Stimulated activated memory B cell treated with anti-CD40 and anti-IgM and Interleukin-4, amounts not matched to agents 10 μg/mL and 1 μg/mL and 100 μg/mL, for 72 hours (primary cell): ENCODE measurements at regions not wholly inside any gene's neighbourhood (a gene's known extent, or its start where the extent isn't known, plus 50 kb on each side); places are given as distances from the start of the nearest gene placed in this dataset.
A peak's percentile ranks its signal among the peaks of the same experiment; 100 is the strongest.

Experiments
- ATAC-seq: fragments of 150-1000 bp; cut with Tn5 transposase; 2 replicates; pipeline ENCODE4 v1.10.0; 2021
- H3K27ac Mint-ChIP-seq: one replicate; pipeline ENCODE4 v1.8.0; 2022; ENCODE audit warnings: mild to moderate bottlenecking, mixed read lengths
- H3K27me3 Mint-ChIP-seq: one replicate; pipeline ENCODE4 v1.8.0; 2022; ENCODE audit warnings: mixed read lengths
- H3K36me3 Mint-ChIP-seq: one replicate; pipeline ENCODE4 v1.8.0; 2022; ENCODE audit warnings: mixed read lengths
- H3K4me1 Mint-ChIP-seq: one replicate; pipeline ENCODE4 v1.8.0; 2022; ENCODE audit warnings: mixed read lengths
- H3K4me3 Mint-ChIP-seq: one replicate; pipeline ENCODE4 v1.8.0; 2022; ENCODE audit warnings: mild to moderate bottlenecking, moderate library complexity, mixed read lengths
- H3K9me3 Mint-ChIP-seq: one replicate; pipeline ENCODE4 v1.8.0; 2022; ENCODE audit warnings: mixed read lengths

GRCh38 chr18:67913040-67913439, 396.5 kb upstream of the DSEL start:
- no peaks in the 10 kb centered on the region for H3K36me3 Mint-ChIP-seq
- no peaks in the 10 kb centered on the region for H3K27me3 Mint-ChIP-seq
- no peaks in the 10 kb centered on the region for H3K4me1 Mint-ChIP-seq
- peaks cover under 1% of the 10 kb centered on the region for H3K9me3 Mint-ChIP-seq
- no peak for ATAC-seq
- no peak overlapping the region for H3K27ac Mint-ChIP-seq
- H3K4me3 Mint-ChIP-seq, result no peak overlapping the region

GRCh38 chr18:67901573-67901972, 385.1 kb upstream of the DSEL start:
- ATAC-seq, result no peak
- Mint-ChIP-seq H3K9me3 (no peaks in the 10 kb centered on the region), H3K27me3 (no peaks in the 10 kb centered on the region), H3K4me3 (no peak overlapping the region), H3K4me1 (no peaks in the 10 kb centered on the region), H3K27ac (no peak overlapping the region), H3K36me3 (no peaks in the 10 kb centered on the region)

DNA sequence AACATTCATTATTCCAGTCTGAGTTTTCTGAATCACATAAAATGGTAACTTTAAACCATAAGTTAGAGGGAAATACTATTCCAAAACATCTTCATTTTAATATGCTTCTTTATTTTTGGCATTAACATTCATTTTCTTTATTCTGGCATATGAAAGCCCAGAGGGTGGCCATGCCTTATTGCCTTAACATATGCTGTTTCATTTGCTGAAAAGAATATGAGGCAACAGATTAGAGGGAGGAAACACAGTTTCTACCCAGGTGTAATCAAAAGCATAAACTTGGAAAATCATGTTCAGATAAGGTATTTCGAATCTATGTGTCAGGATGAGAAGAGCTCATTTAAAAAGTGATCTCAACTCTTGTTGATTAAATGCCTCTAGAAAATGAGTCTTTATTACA, 379.9 kb upstream of the DSEL start:
- Mint-ChIP-seq H3K9me3 (peaks cover 2% of the 10 kb centered on the region), H3K4me1 (no peaks in the 10 kb centered on the region), H3K4me3 (no peak overlapping the region), H3K27ac (no peak overlapping the region), H3K27me3 (no peaks in the 10 kb centered on the region), H3K36me3 (no peaks in the 10 kb centered on the region)
- ATAC-seq, result no peak

- Mint-ChIP-seq H3K4me3 (no peak overlapping the region), H3K36me3 (no peaks in the 10 kb centered on the region), H3K27me3 (no peaks in the 10 kb centered on the region), H3K27ac (no peak overlapping the region), H3K4me1 (no peaks in the 10 kb centered on the region), H3K9me3 (peaks cover 2% of the 10 kb centered on the region)
- no peak for ATAC-seq
These were observed 377.4 kb upstream of the DSEL start for GRCh38 chr18:67893916-67894315.

DNA sequence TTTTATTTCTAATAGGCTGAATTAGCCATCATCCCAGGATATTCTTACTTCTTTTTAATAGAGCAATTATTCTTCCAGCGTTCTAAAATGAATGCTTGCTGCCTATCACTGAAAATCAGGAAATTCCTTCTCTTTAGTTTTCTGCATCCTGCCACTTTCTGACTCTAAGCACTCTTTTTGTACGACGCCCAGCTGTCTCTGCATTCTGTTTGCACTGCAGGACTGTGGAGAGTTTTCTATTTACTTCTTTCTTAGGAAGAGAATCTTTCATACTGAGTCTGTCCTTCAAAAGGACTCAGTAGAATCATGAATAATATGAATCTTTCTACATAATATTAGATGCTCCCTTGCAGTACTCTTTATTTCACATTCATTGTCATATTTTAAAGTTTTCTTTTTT, 360.4 kb upstream of the DSEL start:
- Mint-ChIP-seq H3K27ac (no peak overlapping the region), H3K36me3 (no peaks in the 10 kb centered on the region), H3K27me3 (no peaks in the 10 kb centered on the region), H3K9me3 (no peaks in the 10 kb centered on the region), H3K4me3 (no peak overlapping the region), H3K4me1 (no peaks in the 10 kb centered on the region)
- no peak for ATAC-seq

DNA sequence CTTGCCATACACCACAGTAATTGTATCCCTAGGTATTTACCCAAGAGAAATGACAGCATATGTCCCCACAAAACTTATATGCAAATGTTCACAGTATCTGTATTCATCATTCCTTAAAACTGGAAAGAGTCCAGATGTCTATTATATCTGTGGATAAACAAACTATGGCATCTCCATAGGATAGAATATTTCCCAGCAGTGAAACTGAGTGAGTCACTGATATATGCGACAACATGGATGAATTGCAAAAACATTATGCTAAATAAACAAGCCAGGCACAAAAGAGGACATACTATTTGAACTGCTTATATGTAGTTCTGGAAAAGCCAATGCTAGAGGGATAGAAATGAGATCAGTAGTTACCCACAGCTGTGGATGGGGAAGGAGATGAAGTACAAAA, 359.4 kb upstream of the DSEL start:
- H3K9me3 Mint-ChIP-seq, result no peaks in the 10 kb centered on the region
- H3K27ac Mint-ChIP-seq, result no peak overlapping the region
- no peak overlapping the region for H3K4me3 Mint-ChIP-seq
- no peaks in the 10 kb centered on the region for H3K4me1 Mint-ChIP-seq
- no peaks in the 10 kb centered on the region for H3K27me3 Mint-ChIP-seq
- H3K36me3 Mint-ChIP-seq, result no peaks in the 10 kb centered on the region
- no peak for ATAC-seq

DNA sequence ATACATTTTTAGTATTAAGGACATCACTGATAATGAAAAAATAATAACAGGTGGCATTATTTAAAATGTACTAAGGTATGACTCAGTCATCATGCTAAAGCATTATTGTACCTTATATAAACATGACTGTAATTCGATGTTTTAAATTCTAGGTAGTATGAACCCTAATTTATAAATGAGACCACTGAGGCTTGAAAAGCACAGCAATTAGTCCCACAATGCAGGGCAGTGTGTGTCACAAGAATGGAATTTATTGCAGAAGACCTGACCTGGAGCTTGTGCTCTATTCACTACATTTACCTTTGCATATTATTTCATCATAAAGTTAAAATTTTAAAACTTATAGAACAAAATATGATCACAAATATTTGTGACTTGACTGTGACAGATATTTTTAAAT, 358.5 kb upstream of the DSEL start:
- Mint-ChIP-seq H3K36me3 (no peaks in the 10 kb centered on the region), H3K4me3 (no peak overlapping the region), H3K4me1 (no peaks in the 10 kb centered on the region), H3K27me3 (no peaks in the 10 kb centered on the region), H3K27ac (no peak overlapping the region), H3K9me3 (no peaks in the 10 kb centered on the region)
- ATAC-seq, result no peak

- ATAC-seq, result no peak
- Mint-ChIP-seq H3K27ac (no peak overlapping the region), H3K9me3 (no peaks in the 10 kb centered on the region), H3K4me3 (no peak overlapping the region), H3K4me1 (no peaks in the 10 kb centered on the region), H3K27me3 (no peaks in the 10 kb centered on the region), H3K36me3 (no peaks in the 10 kb centered on the region)
These were observed 348.9 kb upstream of the DSEL start for GRCh38 chr18:67865400-67865799.

- no peak overlapping the region for H3K27ac Mint-ChIP-seq
- H3K36me3 Mint-ChIP-seq, result no peaks in the 10 kb centered on the region
- no peaks in the 10 kb centered on the region for H3K27me3 Mint-ChIP-seq
- no peaks in the 10 kb centered on the region for H3K4me1 Mint-ChIP-seq
- no peaks in the 10 kb centered on the region for H3K9me3 Mint-ChIP-seq
- no peak for ATAC-seq
- no peak overlapping the region for H3K4me3 Mint-ChIP-seq
These were observed 348.3 kb upstream of the DSEL start for GRCh38 chr18:67864677-67865340.

- H3K27me3 Mint-ChIP-seq, result no peaks in the 10 kb centered on the region
- H3K36me3 Mint-ChIP-seq, result no peaks in the 10 kb centered on the region
- no peak for ATAC-seq
- no peaks in the 10 kb centered on the region for H3K4me1 Mint-ChIP-seq
- H3K27ac Mint-ChIP-seq, result no peak overlapping the region
- H3K9me3 Mint-ChIP-seq, result peaks cover 3% of the 10 kb centered on the region
- H3K4me3 Mint-ChIP-seq, result no peak overlapping the region
These were observed 345.5 kb upstream of the DSEL start for GRCh38 chr18:67862069-67862468.

DNA sequence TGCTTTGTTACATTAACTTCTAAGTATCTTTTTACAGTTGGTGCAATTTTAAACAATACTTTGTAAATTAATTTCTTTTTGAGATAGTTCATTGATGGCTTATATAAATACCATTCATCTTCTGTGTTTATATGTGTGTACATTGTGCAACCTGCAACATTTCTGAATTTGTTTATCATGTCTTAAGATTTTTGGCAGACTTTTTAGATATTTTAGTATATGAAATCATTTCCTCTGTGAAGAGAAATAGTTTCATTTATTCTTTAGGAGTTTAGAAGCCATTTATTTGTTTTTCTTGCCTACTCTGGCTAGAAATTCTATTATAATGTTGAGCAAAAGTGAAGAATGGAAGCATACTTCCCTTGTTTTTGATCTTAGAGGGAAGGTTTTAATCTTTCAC, 337.8 kb upstream of the DSEL start:
- no peaks in the 10 kb centered on the region for H3K4me1 Mint-ChIP-seq

DNA sequence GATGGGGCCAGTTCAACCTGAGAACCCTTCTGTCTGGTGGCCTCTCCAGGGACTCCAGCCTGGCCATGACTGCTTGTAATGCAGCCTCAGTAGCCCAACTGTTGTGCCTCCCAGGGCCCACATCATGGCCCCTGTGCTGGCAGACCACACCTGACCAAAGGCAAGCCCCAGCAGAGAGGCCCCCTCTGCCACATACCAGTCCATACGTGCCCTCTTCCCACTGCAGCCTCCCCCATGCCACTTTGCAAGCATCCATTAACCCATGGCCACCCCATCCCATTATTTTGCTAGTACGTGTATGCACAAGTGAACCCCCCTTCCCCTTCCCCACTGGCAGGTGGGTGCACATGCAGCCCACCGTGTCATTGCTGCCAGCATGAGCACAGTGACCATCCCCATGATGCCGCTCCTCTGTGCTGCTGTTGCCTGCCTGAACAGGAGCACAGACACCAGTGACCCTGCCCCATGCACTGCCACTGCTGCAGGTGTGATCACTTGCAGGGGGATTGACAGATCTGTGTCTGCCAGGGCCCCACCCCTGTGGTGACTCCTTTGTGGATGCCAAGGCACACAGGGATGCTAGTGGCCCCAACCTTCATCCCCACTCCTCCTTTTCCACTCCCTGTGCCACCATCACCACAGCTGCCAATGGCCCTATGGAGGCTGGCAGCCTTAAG, 330.0 kb upstream of the DSEL start:
- Mint-ChIP-seq H3K36me3 (no peaks in the 10 kb centered on the region), H3K9me3 (no peaks in the 10 kb centered on the region), H3K27ac (no peak overlapping the region), H3K27me3 (no peaks in the 10 kb centered on the region), H3K4me1 (no peaks in the 10 kb centered on the region), H3K4me3 (no peak overlapping the region)
- ATAC-seq, result peak; percentile 48

More for the DNA sequence above, 337.8 kb upstream of the DSEL start:
- no peak overlapping the region for H3K4me3 Mint-ChIP-seq
- no peak for ATAC-seq
- no peaks in the 10 kb centered on the region for H3K27me3 Mint-ChIP-seq
- peaks cover under 1% of the 10 kb centered on the region for H3K9me3 Mint-ChIP-seq
- H3K27ac Mint-ChIP-seq, result no peak overlapping the region
- H3K36me3 Mint-ChIP-seq, result no peaks in the 10 kb centered on the region

DNA sequence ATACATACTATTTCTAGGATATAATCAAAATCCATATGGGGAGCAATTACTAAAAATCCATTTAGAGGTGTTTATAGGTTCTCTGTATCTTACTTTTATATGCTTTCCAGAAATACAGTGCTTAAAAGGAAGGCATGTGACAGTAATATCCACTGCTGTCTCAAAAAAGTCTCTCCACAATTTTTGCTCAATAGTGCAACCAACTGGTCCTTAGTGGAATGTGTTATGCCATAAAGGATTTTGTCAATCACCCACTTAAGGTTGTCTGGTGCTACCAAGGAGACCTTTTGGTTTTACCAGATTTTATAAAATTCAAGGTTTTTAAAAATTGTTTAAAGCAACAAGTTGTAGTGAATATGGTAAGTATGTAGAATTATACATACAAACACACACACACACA, 328.5 kb upstream of the DSEL start:
- no peak for ATAC-seq
- no peak overlapping the region for H3K27ac Mint-ChIP-seq
- H3K4me3 Mint-ChIP-seq, result no peak overlapping the region
- no peaks in the 10 kb centered on the region for H3K27me3 Mint-ChIP-seq
- H3K9me3 Mint-ChIP-seq, result no peaks in the 10 kb centered on the region
- no peaks in the 10 kb centered on the region for H3K4me1 Mint-ChIP-seq
- H3K36me3 Mint-ChIP-seq, result no peaks in the 10 kb centered on the region

DNA sequence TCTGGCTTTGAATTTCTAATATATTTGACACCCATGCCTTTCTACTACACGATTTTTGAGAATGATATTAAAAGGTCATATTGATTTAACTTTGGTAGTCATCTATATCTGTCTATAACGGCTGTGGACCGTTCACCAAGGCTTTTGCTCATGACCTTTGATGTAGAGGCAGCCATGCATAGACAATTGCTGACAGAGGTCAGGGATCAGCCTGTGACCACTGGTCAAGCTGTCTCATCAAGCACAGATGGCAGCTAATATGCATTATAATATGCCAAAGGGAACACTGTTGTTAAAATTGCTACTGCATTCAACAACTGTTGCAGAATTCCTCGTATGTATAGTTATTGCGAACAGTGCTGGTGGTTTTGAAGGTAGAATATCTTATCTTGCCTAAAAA, 323.9 kb upstream of the DSEL start:
- Mint-ChIP-seq H3K27me3 (no peaks in the 10 kb centered on the region), H3K4me3 (no peak overlapping the region), H3K27ac (no peak overlapping the region), H3K4me1 (no peaks in the 10 kb centered on the region), H3K9me3 (no peaks in the 10 kb centered on the region), H3K36me3 (no peaks in the 10 kb centered on the region)
- ATAC-seq, result no peak

DNA sequence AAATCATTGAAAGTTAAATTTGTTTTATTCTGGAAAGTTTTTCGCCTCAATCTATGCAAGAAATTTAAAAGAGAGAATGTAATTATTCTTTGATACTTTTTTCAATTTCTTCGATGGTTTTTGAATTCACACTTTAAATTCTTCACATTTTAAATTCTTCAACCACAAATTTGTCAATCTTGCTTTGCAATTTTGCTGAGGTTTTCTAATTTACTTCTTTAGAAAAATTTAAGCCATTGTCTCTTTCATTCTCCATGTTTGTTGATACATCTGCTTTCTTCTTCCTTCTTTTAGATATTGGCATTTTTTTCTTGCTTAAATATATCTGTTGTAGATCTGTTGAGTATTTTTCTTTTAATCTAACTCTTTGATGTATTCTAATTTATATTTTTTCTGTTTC, 301.9 kb upstream of the DSEL start:
- ATAC-seq, result no peak
- Mint-ChIP-seq H3K4me3 (no peak overlapping the region), H3K27me3 (no peaks in the 10 kb centered on the region), H3K27ac (no peak overlapping the region), H3K4me1 (no peaks in the 10 kb centered on the region), H3K36me3 (no peaks in the 10 kb centered on the region), H3K9me3 (no peaks in the 10 kb centered on the region)

- H3K27me3 Mint-ChIP-seq, result no peaks in the 10 kb centered on the region
- no peak overlapping the region for H3K27ac Mint-ChIP-seq
- no peaks in the 10 kb centered on the region for H3K4me1 Mint-ChIP-seq
These were observed 298.8 kb upstream of the DSEL start for GRCh38 chr18:67815280-67815679.

More at GRCh38 chr18:67815280-67815679, 298.8 kb upstream of the DSEL start:
- Mint-ChIP-seq H3K9me3 (no peaks in the 10 kb centered on the region), H3K4me3 (no peak overlapping the region), H3K36me3 (no peaks in the 10 kb centered on the region)
- ATAC-seq, result no peak
